ENCODE measurements at regions not wholly inside any gene's neighbourhood (a gene's known extent, or its start where the extent isn't known, plus 50 kb on each side); places are given as distances from the start of the nearest gene placed in this dataset.

DNA sequence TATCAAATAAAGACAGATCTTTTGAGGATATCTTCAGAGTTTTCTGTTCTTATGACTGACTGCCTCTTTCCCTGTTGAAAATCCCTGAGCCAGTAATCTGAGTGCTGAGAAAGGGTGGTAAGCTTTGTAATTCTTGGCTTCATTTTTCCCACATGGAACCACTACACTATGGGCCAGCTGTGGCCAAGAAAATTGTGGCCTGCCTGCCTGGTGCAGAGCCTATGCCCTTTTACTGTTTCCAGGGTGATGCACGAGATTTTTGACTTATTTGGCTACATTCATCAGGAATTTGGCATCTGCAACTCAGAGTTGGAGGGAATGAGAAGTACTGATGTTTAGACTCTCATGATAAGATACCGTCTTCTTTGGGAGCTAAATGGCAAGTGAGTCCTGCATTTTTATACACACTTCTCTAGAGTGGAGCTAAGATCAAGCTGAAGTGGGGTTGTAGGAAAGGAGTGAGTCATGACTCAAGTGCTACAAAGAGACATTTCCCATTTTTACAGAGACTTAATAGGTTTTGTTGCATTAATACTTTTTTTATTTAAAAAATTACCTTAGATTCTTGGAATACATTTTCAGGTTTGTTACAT is 328.2 kb upstream of the CDH7 start:
- TF ChIP-seq, protein P1, sequence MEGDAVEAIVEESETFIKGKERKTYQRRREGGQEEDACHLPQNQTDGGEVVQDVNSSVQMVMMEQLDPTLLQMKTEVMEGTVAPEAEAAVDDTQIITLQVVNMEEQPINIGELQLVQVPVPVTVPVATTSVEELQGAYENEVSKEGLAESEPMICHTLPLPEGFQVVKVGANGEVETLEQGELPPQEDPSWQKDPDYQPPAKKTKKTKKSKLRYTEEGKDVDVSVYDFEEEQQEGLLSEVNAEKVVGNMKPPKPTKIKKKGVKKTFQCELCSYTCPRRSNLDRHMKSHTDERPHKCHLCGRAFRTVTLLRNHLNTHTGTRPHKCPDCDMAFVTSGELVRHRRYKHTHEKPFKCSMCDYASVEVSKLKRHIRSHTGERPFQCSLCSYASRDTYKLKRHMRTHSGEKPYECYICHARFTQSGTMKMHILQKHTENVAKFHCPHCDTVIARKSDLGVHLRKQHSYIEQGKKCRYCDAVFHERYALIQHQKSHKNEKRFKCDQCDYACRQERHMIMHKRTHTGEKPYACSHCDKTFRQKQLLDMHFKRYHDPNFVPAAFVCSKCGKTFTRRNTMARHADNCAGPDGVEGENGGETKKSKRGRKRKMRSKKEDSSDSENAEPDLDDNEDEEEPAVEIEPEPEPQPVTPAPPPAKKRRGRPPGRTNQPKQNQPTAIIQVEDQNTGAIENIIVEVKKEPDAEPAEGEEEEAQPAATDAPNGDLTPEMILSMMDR (IDR thresholded peaks at IDR 0.05) = no peak
- TF ChIP-seq POLR2A (IDR thresholded peaks at IDR 0.05) = no peak

Measured in Peyer's patch (tissue), 4 donors.